ENCODE measurements at regions not wholly inside any gene's neighbourhood (a gene's known extent, or its start where the extent isn't known, plus 50 kb on each side); places are given as distances from the start of the nearest gene placed in this dataset.

DNA sequence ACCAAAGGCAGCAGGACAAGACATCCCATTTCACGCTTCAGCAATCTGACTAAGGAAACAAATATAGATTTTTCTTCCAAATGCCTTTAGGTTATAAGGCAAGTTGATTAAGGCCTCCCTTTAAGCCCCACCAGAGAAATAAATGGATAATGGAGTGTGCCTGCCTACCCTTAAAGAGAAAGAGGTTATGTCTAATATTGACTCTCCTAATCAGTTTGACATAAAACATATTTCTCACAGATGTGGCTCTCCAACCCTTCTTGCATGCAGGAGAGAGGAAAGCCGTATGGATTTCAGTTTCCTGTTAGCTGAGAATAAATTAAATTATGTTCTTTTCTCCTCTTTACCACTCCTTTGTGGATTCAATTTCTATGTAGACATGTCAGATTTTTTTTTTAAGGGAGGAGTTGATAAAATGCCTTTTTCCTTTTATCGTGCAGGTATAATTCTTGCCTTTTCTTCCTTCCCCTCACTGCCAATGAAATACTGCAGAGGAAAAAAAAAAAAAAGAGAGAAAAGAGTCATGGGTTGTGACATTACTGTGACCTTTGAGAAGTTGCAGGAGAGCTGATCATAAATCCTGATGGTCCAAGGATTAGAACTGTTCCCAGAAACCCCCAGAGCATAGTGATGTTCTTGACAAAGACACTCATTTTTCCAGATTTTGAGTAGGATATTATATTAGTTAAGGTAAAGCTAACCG is 355.3 kb upstream of the SLCO3A1 start:
- H3K27ac ChIP-seq, result no peak overlapping the region
- H3K4me1 ChIP-seq, result no peaks in the 10 kb centered on the region
- intact Hi-C loops (cut with DNase I; ENCODE audit: low total_unique reads), result no loop called here
- 61 to 70% methylated on average over 4 of the region's 4 CpGs for WGBS, 2 donors
- H3K4me3 ChIP-seq, result no peak overlapping the region
- no peak for DNase-seq
- no peaks in the 10 kb centered on the region for H3K36me3 ChIP-seq (ENCODE audit: low read depth, missing control alignments)
- no peaks in the 10 kb centered on the region for H3K9me3 ChIP-seq
- TF ChIP-seq, protein P1, sequence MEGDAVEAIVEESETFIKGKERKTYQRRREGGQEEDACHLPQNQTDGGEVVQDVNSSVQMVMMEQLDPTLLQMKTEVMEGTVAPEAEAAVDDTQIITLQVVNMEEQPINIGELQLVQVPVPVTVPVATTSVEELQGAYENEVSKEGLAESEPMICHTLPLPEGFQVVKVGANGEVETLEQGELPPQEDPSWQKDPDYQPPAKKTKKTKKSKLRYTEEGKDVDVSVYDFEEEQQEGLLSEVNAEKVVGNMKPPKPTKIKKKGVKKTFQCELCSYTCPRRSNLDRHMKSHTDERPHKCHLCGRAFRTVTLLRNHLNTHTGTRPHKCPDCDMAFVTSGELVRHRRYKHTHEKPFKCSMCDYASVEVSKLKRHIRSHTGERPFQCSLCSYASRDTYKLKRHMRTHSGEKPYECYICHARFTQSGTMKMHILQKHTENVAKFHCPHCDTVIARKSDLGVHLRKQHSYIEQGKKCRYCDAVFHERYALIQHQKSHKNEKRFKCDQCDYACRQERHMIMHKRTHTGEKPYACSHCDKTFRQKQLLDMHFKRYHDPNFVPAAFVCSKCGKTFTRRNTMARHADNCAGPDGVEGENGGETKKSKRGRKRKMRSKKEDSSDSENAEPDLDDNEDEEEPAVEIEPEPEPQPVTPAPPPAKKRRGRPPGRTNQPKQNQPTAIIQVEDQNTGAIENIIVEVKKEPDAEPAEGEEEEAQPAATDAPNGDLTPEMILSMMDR (IDR thresholded peaks at IDR 0.05), result no peak
- no peak for TF ChIP-seq POLR2A (IDR thresholded peaks at IDR 0.05)
- no peaks in the 10 kb centered on the region for H3K27me3 ChIP-seq

DNA sequence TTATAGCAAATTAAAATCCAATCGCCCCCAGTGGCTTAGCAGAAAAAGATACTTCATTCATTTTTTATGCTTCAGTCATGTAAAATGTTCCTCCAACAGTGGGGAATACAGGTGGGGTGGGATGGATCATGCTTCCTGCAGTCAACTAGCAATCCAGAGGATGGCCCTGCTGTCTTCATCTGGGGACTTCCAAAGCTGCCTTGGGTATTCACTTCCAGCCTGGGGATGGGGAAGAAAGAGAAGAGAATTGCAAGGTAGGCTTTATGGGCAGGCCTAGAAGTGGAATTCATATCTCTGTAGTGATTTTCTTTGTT is 354.8 kb upstream of the SLCO3A1 start:
- no peaks in the 10 kb centered on the region for H3K4me1 ChIP-seq
- H3K9me3 ChIP-seq, result no peaks in the 10 kb centered on the region
- no peak overlapping the region for H3K4me3 ChIP-seq
- no peaks in the 10 kb centered on the region for H3K36me3 ChIP-seq (ENCODE audit: low read depth, missing control alignments)
- no peaks in the 10 kb centered on the region for H3K27me3 ChIP-seq
- no peak for DNase-seq
- H3K27ac ChIP-seq, result no peak overlapping the region
- intact Hi-C loops (cut with DNase I; ENCODE audit: low total_unique reads), result no loop called here
- TF ChIP-seq, protein P1 (IDR thresholded peaks at IDR 0.05), result no peak
- no peak for TF ChIP-seq POLR2A (IDR thresholded peaks at IDR 0.05)
- WGBS, 2 donors, result 80 to 87% methylated on average over 1 of the region's 1 CpG

DNA sequence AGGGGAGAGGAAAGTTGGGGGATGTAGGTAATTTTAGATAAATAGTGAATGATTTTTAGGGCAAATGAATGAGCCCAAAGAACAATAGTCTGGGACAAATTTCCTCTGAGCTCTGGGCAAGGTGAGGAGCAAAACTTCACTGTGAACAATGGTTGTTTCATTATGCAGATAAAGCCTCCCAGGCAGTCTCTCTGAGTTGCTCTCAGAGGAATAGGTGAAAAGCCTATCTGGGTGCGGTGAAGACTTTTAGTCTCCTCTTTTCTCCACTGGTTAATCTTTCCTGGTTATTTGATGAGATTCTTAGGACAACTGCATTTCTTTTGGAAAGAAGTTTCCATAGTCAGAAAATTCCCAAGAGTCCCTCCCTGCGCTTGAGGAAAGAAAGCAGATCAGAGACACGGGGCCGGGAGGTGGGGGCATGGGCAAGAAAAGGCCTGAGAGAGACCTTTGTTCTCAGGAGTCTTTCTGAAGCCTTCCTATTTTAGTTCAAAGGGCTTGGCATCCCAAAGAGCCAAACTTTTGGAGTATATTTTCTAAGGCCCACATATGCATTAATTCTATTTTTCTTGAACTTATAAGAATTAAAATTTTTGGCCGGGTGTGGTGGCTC is 353.6 kb upstream of the SLCO3A1 start:
- intact Hi-C loops (cut with DNase I; ENCODE audit: low total_unique reads), result no loop called here
- H3K4me1 ChIP-seq, result no peaks in the 10 kb centered on the region

DNA sequence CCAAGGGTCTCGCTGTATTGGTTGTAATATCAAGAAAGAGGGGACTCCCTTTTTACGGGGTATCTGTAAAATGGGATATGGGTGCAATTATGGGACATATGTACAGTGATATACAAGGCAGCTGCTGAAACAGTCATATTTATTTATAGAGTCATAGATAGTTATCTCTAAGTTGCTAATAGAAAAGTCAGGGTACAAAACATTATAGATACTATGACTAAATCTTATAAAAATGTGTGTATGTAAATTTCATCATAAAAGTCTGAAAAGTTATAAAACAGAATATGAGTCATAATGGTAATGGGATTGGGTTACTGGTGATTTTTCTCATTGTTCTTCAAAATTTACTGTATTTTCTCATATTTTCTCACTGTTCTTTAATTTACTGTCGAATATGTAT is 344.9 kb upstream of the SLCO3A1 start:
- H3K36me3 ChIP-seq (ENCODE audit: low read depth, missing control alignments), result no peaks in the 10 kb centered on the region

More for the DNA sequence above, 353.6 kb upstream of the SLCO3A1 start:
- Histone ChIP-seq H3K9me3 (no peaks in the 10 kb centered on the region), H3K4me3 (no peak overlapping the region), H3K27me3 (no peaks in the 10 kb centered on the region), H3K36me3 (ENCODE audit: low read depth, missing control alignments) (no peaks in the 10 kb centered on the region), H3K27ac (no peak overlapping the region)
- TF ChIP-seq, protein P1 (IDR thresholded peaks at IDR 0.05), result no peak
- no peak for TF ChIP-seq POLR2A (IDR thresholded peaks at IDR 0.05)
- no peak for DNase-seq
- WGBS, 2 donors, result 86 to 91% methylated on average over 5 of the region's 5 CpGs

More for the DNA sequence above, 344.9 kb upstream of the SLCO3A1 start:
- H3K27me3 ChIP-seq, result no peaks in the 10 kb centered on the region
- no peak overlapping the region for H3K4me3 ChIP-seq
- TF ChIP-seq POLR2A (IDR thresholded peaks at IDR 0.05), result no peak
- TF ChIP-seq, protein P1 (IDR thresholded peaks at IDR 0.05), result no peak
- H3K4me1 ChIP-seq, result no peaks in the 10 kb centered on the region
- intact Hi-C loops (cut with DNase I; ENCODE audit: low total_unique reads), result no loop called here
- no peaks in the 10 kb centered on the region for H3K9me3 ChIP-seq
- DNase-seq, result no peak
- H3K27ac ChIP-seq, result no peak overlapping the region
- WGBS, 2 donors, result 81 to 90% methylated on average over 3 of the region's 3 CpGs

Data from testis (tissue), 2 donors.